ENCODE measurements at regions not wholly inside any gene's neighbourhood (a gene's known extent, or its start where the extent isn't known, plus 50 kb on each side); places are given as distances from the start of the nearest gene placed in this dataset.

DNA sequence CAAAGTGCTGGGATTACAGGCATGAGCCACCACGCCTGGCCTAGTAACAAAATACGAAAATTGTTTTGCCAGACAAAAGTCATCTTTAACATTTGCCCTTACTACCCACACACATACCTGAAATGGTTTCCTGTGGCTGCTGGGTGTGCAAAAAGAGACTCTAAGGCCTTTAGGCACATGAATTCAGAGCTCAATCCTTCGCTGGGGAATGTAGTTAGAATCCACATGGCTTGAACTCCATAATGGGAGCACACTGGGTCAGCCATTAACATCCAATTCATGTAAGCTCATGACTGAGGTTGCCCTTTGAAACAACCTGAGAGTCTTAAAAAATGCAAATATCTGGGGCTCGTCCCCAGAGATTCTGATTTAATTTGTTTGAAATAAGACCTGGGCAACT, 87.8 kb downstream of the HPGD start:
- TF ChIP-seq SIN3A (IDR thresholded peaks at IDR 0.05; ENCODE audit: borderline replicate concordance, insufficient read depth, low read depth, low read length) (no peak), POLR2AphosphoS5 (IDR thresholded peaks at IDR 0.05; ENCODE audit: low read depth, low read length) (no peak), TCF7L2 (IDR thresholded peaks at IDR 0.05; ENCODE audit: low read depth, low read length) (no peak)
- TF ChIP-seq, protein P1, sequence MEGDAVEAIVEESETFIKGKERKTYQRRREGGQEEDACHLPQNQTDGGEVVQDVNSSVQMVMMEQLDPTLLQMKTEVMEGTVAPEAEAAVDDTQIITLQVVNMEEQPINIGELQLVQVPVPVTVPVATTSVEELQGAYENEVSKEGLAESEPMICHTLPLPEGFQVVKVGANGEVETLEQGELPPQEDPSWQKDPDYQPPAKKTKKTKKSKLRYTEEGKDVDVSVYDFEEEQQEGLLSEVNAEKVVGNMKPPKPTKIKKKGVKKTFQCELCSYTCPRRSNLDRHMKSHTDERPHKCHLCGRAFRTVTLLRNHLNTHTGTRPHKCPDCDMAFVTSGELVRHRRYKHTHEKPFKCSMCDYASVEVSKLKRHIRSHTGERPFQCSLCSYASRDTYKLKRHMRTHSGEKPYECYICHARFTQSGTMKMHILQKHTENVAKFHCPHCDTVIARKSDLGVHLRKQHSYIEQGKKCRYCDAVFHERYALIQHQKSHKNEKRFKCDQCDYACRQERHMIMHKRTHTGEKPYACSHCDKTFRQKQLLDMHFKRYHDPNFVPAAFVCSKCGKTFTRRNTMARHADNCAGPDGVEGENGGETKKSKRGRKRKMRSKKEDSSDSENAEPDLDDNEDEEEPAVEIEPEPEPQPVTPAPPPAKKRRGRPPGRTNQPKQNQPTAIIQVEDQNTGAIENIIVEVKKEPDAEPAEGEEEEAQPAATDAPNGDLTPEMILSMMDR (IDR thresholded peaks at IDR 0.05) = no peak
- TF ChIP-seq, protein P2, sequence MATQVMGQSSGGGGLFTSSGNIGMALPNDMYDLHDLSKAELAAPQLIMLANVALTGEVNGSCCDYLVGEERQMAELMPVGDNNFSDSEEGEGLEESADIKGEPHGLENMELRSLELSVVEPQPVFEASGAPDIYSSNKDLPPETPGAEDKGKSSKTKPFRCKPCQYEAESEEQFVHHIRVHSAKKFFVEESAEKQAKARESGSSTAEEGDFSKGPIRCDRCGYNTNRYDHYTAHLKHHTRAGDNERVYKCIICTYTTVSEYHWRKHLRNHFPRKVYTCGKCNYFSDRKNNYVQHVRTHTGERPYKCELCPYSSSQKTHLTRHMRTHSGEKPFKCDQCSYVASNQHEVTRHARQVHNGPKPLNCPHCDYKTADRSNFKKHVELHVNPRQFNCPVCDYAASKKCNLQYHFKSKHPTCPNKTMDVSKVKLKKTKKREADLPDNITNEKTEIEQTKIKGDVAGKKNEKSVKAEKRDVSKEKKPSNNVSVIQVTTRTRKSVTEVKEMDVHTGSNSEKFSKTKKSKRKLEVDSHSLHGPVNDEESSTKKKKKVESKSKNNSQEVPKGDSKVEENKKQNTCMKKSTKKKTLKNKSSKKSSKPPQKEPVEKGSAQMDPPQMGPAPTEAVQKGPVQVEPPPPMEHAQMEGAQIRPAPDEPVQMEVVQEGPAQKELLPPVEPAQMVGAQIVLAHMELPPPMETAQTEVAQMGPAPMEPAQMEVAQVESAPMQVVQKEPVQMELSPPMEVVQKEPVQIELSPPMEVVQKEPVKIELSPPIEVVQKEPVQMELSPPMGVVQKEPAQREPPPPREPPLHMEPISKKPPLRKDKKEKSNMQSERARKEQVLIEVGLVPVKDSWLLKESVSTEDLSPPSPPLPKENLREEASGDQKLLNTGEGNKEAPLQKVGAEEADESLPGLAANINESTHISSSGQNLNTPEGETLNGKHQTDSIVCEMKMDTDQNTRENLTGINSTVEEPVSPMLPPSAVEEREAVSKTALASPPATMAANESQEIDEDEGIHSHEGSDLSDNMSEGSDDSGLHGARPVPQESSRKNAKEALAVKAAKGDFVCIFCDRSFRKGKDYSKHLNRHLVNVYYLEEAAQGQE (IDR thresholded peaks at IDR 0.05; ENCODE audit: insufficient read depth in 1 of 2, low read depth in 2 of 2, low read length in 1 of 2) = no peak

DNA sequence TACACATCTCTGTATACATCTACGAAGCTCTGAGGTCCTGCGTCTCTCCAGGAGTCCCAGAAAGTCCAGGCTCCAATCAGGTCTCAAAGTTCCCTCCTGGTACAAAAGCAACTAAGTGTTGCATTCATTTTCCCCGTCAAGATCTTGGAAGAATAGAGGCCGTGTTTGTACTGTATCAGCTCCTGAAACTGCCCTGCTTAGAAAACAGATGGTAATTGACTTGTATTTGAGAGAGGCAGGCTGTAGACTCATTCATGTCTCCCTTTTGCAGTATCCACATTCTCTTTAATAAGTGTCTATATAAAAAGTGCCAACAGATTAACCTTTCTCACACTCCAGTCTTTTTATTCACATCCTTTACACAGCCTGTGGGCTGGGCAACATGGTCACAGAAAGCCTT, 91.7 kb downstream of the HPGD start:
- Histone ChIP-seq H3K36me3 (ENCODE audit: control insufficient read depth, insufficient read depth, low read length) (no peaks in the 10 kb centered on the region), H3K4me1 (ENCODE audit: control insufficient read depth, insufficient read depth, low read length) (no peaks in the 10 kb centered on the region), H3K27me3 (ENCODE audit: control insufficient read depth, insufficient read depth, low read length) (no peaks in the 10 kb centered on the region), H3K9me3 (ENCODE audit: control insufficient read depth, insufficient read depth, low read depth, low read length) (no peaks in the 10 kb centered on the region), H3K4me3 (ENCODE audit: low read depth in 2 of 2, low read length in 2 of 2) (no peak overlapping the region), H3K27ac (ENCODE audit: low read length) (no peak overlapping the region)
- in situ Hi-C loops (cut with HindIII; ENCODE audit: low pct_unique_long_range_greater_than_20kb, low sequenced_read_pairs) = no loop called here
- ATAC-seq = no peak
- ChIA-PET CTCF (no interaction called here), POLR2A (no interaction called here)
- TF ChIP-seq, protein P2 (IDR thresholded peaks at IDR 0.05; ENCODE audit: insufficient read depth in 1 of 2, low read depth in 2 of 2, low read length in 1 of 2) = no peak
- TF ChIP-seq POLR2AphosphoS5 (IDR thresholded peaks at IDR 0.05; ENCODE audit: low read depth, low read length) = no peak
- TF ChIP-seq, protein P1 (IDR thresholded peaks at IDR 0.05) = no peak
- TF ChIP-seq SIN3A (IDR thresholded peaks at IDR 0.05; ENCODE audit: borderline replicate concordance, insufficient read depth, low read depth, low read length) = no peak
- TF ChIP-seq TCF7L2 (IDR thresholded peaks at IDR 0.05; ENCODE audit: low read depth, low read length) = no peak
- intact Hi-C loops (cut with micrococcal nuclease; ENCODE audit: unreplicated experiment) = no loop called here
- BruUV-seq (replicated peaks) = no TSS peak
- no peak for DNase-seq (ENCODE audit: low read depth, low spot score)

More for the DNA sequence above, 87.8 kb downstream of the HPGD start:
- no peaks in the 10 kb centered on the region for H3K27me3 ChIP-seq (ENCODE audit: control insufficient read depth, insufficient read depth, low read length)
- no peaks in the 10 kb centered on the region for H3K4me1 ChIP-seq (ENCODE audit: control insufficient read depth, insufficient read depth, low read length)
- H3K27ac ChIP-seq (ENCODE audit: low read length) = no peak overlapping the region
- no peak overlapping the region for H3K4me3 ChIP-seq (ENCODE audit: low read depth in 2 of 2, low read length in 2 of 2)
- in situ Hi-C loops (cut with HindIII; ENCODE audit: low pct_unique_long_range_greater_than_20kb, low sequenced_read_pairs) = no loop called here
- ATAC-seq = no peak
- DNase-seq (ENCODE audit: low read depth, low spot score) = no peak
- intact Hi-C loops (cut with micrococcal nuclease; ENCODE audit: unreplicated experiment) = no loop called here
- ChIA-PET POLR2A (no interaction called here), CTCF (no interaction called here)
- no peaks in the 10 kb centered on the region for H3K36me3 ChIP-seq (ENCODE audit: control insufficient read depth, insufficient read depth, low read length)
- H3K9me3 ChIP-seq (ENCODE audit: control insufficient read depth, insufficient read depth, low read depth, low read length) = no peaks in the 10 kb centered on the region
- no TSS peak for BruUV-seq (replicated peaks)

Data from Panc1 (cell line).